Endothelial cell of umbilical vein (primary cell): ENCODE measurements at regions not wholly inside any gene's neighbourhood (a gene's known extent, or its start where the extent isn't known, plus 50 kb on each side); places are given as distances from the start of the nearest gene placed in this dataset.

ENCODE experiments used
- BruUV-seq: library from RNA; stranded (reverse); fragments of 400-500 nt; replicated peaks from 2 replicates; lab custom pipeline; 2021; lab: Mats Ljungman, UMichigan
- CTCF ChIA-PET: fragments of 300-600, 350-600 bp; sonication (Branson Sonifier 250); formaldehyde crosslinking; loops from one replicate; lab custom pipeline; 2021; ENCODE audit warnings: antibody characterized with exemption, inconsistent platforms; lab: Charles Lee
- POLR2A ChIA-PET: fragments of 300-600, 350-600 bp; sonication (Branson Sonifier 250); formaldehyde crosslinking; loops from one replicate; lab custom pipeline; 2021; ENCODE audit warnings: antibody characterized with exemption, inconsistent platforms; lab: Charles Lee
- DNase-seq: peaks from one replicate; pipeline ENCODE4 v3.0.0-alpha.2; 2011; ENCODE audit warnings: low read depth, low spot score
- FAIRE-seq: peaks from 2 replicates; lab custom pipeline; 2011; peaks lifted over from hg19 to GRCh38; lab: Jason Lieb, UNC
- H2AFZ ChIP-seq: 2 replicates; pipeline ENCODE4 v1.6.0; 2012; ENCODE audit warnings: low read depth, low read length, control low read depth, inconsistent platforms
- H3K27ac ChIP-seq: 2 replicates; pipeline ENCODE4 v1.5.1; 2011; ENCODE audit warnings: low read depth, mild to moderate bottlenecking, control low read depth, low read length, moderate library complexity; ENCODE audit not compliant: insufficient read depth
- H3K27me3 ChIP-seq, 2 experiments: 2 replicates each; pipeline versions ENCODE4 v1.6.0 to v1.6.1; 2011; ENCODE audit warnings: low read length in 2 of 2, mixed read lengths in 1 of 2; ENCODE audit not compliant: control insufficient read depth in 2 of 2, insufficient read depth in 2 of 2
- H3K36me3 ChIP-seq, 2 experiments: 2 replicates in 1 of 2; 3 replicates in 1 of 2; pipeline ENCODE4 v1.5.1; 2011; ENCODE audit warnings: low read length in 2 of 2, mild to moderate bottlenecking in 1 of 2, moderate library complexity in 1 of 2; ENCODE audit not compliant: control insufficient read depth in 2 of 2, insufficient read depth in 2 of 2; ENCODE audit errors: extremely low read depth in 1 of 2
- H3K4me1 ChIP-seq: 3 replicates; pipeline ENCODE4 v1.5.1; 2011; ENCODE audit warnings: mild to moderate bottlenecking, low read length; ENCODE audit not compliant: control insufficient read depth, insufficient read depth; ENCODE audit errors: extremely low read depth
- H3K4me2 ChIP-seq: 2 replicates; pipeline ENCODE4 v1.6.1; 2011; ENCODE audit warnings: low read length, control low read depth, mixed read lengths; ENCODE audit not compliant: insufficient read depth
- H3K4me3 ChIP-seq, 3 experiments: fragments of 200-600 bp in 1 of 3; sonication (generic), shearing (Covaris generic) in 1 of 3; replicated peaks in 1 of 3; 2 replicates each; pipeline ENCODE4 v1.5.1; 2011 to 2016; ENCODE audit warnings: control low read depth in 3 of 3, low read length in 3 of 3, mild to moderate bottlenecking in 2 of 3, inconsistent platforms in 1 of 3, low read depth in 1 of 3, moderate library complexity in 1 of 3; ENCODE audit not compliant: insufficient read depth in 1 of 3
- H3K79me2 ChIP-seq: 2 replicates; pipeline ENCODE4 v1.6.0; 2012; ENCODE audit warnings: low read length, inconsistent platforms; ENCODE audit not compliant: control insufficient read depth, insufficient read depth
- H3K9ac ChIP-seq: replicated peaks from 2 replicates; pipeline ENCODE3; 2011; ENCODE audit warnings: low read length, control low read depth; ENCODE audit not compliant: insufficient read depth; ENCODE audit errors: extremely low read depth
- H3K9me1 ChIP-seq: replicated peaks from 3 replicates; pipeline ENCODE4 v1.6.0; 2011; ENCODE audit warnings: mild to moderate bottlenecking, low read length; ENCODE audit not compliant: control insufficient read depth, insufficient read depth; ENCODE audit errors: extremely low read depth
- H3K9me3 ChIP-seq: replicated peaks from 2 replicates; pipeline ENCODE4 v1.5.1; 2012; ENCODE audit warnings: low read length, inconsistent platforms; ENCODE audit not compliant: control insufficient read depth, insufficient read depth
- H4K20me1 ChIP-seq: replicated peaks from 2 replicates; pipeline ENCODE3; 2011; ENCODE audit warnings: mild to moderate bottlenecking, low read length; ENCODE audit not compliant: control insufficient read depth, insufficient read depth; ENCODE audit errors: extremely low read depth
- EZH2 ChIP-seq: IDR thresholded peaks from 2 replicates; pipeline ENCODE4 v1.6.1; 2012; ENCODE audit warnings: borderline replicate concordance, low read depth, mild to moderate bottlenecking, moderate library complexity, low read length, inconsistent platforms; ENCODE audit not compliant: severe bottlenecking
- FOS ChIP-seq: IDR thresholded peaks from 2 replicates; pipeline ENCODE4 v1.6.1; 2011; ENCODE audit warnings: mild to moderate bottlenecking, low read length, moderate library complexity, borderline replicate concordance; ENCODE audit not compliant: insufficient read depth
- GATA2 ChIP-seq: IDR thresholded peaks from 2 replicates; pipeline ENCODE4 v1.7.0; 2011; ENCODE audit warnings: low read depth, mild to moderate bottlenecking, moderate library complexity, mixed read lengths, low read length; ENCODE audit not compliant: insufficient read length, insufficient read depth
- JUN ChIP-seq: IDR thresholded peaks from 2 replicates; pipeline ENCODE4 v1.6.1; 2011; ENCODE audit warnings: borderline replicate concordance, low read depth; ENCODE audit not compliant: insufficient read length, insufficient read depth
- MAX ChIP-seq: IDR thresholded peaks from 2 replicates; pipeline ENCODE4 v1.6.1; 2011; ENCODE audit not compliant: insufficient read depth, insufficient read length
- MYC ChIP-seq: IDR thresholded peaks from one replicate; pipeline ENCODE4 v1.6.1; 2011; ENCODE audit warnings: mild to moderate bottlenecking, low read depth, low read length
- POLR2A ChIP-seq: IDR thresholded peaks from 2 replicates; pipeline ENCODE4 v1.6.1; 2012; ENCODE audit warnings: low read depth, mild to moderate bottlenecking, control low read depth, low read length
- POLR2AphosphoS5 ChIP-seq: IDR thresholded peaks from 2 replicates; pipeline ENCODE4 v1.6.1; 2012; ENCODE audit warnings: low read depth, mild to moderate bottlenecking, control low read depth, low read length, moderate library complexity; ENCODE audit not compliant: insufficient read depth
- dilution Hi-C: fragments of 300-500 bp; cut with MboI; formaldehyde crosslinking; loops from one replicate; pipeline ENCODE4 v1.15.0; 2019; ENCODE audit warnings: low sequenced_read_pairs; ENCODE audit not compliant: extremely low pct_ligation_motif_present
- intact Hi-C: fragments of 100-400 bp; cut with micrococcal nuclease; formaldehyde crosslinking; loops from one replicate; pipeline ENCODE4 v1.10.0; 2022
- TF ChIP-seq, protein P1 (sequence below), 2 donors: IDR thresholded peaks; 1 replicate in 1 of 2; 2 replicates in 1 of 2; pipeline ENCODE4 v1.5.1; 2011; ENCODE audit warnings: low read length in 2 of 2, mild to moderate bottlenecking in 2 of 2, moderate library complexity in 2 of 2, control low read depth in 1 of 2, inconsistent platforms in 1 of 2, low read depth in 1 of 2; ENCODE audit not compliant: insufficient read depth in 1 of 2; ENCODE audit errors: extremely low read depth in 1 of 2

GRCh38 chr11:94700622-94701021 lies 67.5 kb upstream of the AMOTL1 start:
- no peaks in the 10 kb centered on the region for H3K79me2 ChIP-seq
- intact Hi-C loops (no loop called here), dilution Hi-C loops (no loop called here)
- no peaks in the 10 kb centered on the region for H4K20me1 ChIP-seq
- no TSS peak for BruUV-seq
- peaks cover 6 to 26% of the 10 kb centered on the region in 2 experiments for H3K27me3 ChIP-seq
- CTCF ChIA-PET: interaction anchor here (1.1 to 1.3 kb wide), 3 partner anchors 8 to 42 kb away, joined by 3 to 4 read pairs (median 3); no protein-coding TSS in a partner anchor
- no peak overlapping the region for H3K9ac ChIP-seq
- no peaks in the 10 kb centered on the region for H3K9me3 ChIP-seq
- TF ChIP-seq MYC (no peak), POLR2A (no peak), EZH2 (no peak), POLR2AphosphoS5 (no peak), GATA2 (no peak), MAX (no peak), JUN (no peak), FOS (no peak)
- TF ChIP-seq, protein P1, sequence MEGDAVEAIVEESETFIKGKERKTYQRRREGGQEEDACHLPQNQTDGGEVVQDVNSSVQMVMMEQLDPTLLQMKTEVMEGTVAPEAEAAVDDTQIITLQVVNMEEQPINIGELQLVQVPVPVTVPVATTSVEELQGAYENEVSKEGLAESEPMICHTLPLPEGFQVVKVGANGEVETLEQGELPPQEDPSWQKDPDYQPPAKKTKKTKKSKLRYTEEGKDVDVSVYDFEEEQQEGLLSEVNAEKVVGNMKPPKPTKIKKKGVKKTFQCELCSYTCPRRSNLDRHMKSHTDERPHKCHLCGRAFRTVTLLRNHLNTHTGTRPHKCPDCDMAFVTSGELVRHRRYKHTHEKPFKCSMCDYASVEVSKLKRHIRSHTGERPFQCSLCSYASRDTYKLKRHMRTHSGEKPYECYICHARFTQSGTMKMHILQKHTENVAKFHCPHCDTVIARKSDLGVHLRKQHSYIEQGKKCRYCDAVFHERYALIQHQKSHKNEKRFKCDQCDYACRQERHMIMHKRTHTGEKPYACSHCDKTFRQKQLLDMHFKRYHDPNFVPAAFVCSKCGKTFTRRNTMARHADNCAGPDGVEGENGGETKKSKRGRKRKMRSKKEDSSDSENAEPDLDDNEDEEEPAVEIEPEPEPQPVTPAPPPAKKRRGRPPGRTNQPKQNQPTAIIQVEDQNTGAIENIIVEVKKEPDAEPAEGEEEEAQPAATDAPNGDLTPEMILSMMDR (IDR thresholded peaks at IDR 0.05; ENCODE audit: extremely low read depth in 1 of 2, insufficient read depth in 1 of 2, low read depth in 1 of 2, low read length in 2 of 2): no peak
- no peaks in the 10 kb centered on the region for H3K4me1 ChIP-seq
- no peaks in the 10 kb centered on the region for H3K9me1 ChIP-seq
- no peak overlapping the region for H3K4me3 ChIP-seq
- H3K4me2 ChIP-seq: no peak overlapping the region
- no peak for DNase-seq
- H3K36me3 ChIP-seq: no peaks in the 10 kb centered on the region
- no peak overlapping the region for H3K27ac ChIP-seq
- H2AFZ ChIP-seq: no peak overlapping the region
- FAIRE-seq: no peak
- POLR2A ChIA-PET: no interaction called here
